ENCODE measurements at regions not wholly inside any gene's neighbourhood (a gene's known extent, or its start where the extent isn't known, plus 50 kb on each side); places are given as distances from the start of the nearest gene placed in this dataset.

DNA sequence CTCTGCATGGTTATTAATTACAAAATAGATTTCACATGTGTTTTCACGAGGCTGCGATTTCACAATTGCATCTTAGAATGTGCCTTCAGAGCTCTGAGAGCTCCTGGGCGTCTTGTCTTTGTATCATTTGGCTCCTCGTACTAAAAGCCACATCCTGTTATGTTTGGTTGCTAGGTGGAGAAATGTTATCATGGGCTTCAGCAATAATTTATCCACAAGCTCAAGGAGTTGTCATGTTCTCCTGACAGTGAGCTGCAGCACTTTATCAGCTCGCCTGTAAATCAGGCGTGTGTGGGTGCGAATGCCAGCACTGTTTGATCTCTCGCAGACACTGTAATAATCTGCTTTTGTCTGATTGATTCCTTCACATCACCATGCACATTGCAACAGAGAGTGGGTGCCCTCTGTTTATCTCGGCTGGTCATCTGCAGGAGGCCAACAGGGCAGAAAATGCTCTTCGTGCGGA, 218.6 kb upstream of the ZFP64 start:
- no TSS peak for BruUV-seq (replicated peaks)
- Histone ChIP-seq H3K4me1 (no peaks in the 10 kb centered on the region), H3K27me3 (replicated peaks; ENCODE audit: control insufficient read depth, insufficient read depth, low read length) (no peaks in the 10 kb centered on the region), H3K9me3 (peaks cover 7% of the 10 kb centered on the region; the same call in 1 of the 2 replicates), H3K4me3 (ENCODE audit: low read depth, low read length) (no peak overlapping the region), H3K36me3 (ENCODE audit: control insufficient read depth, insufficient read depth, low read length) (no peaks in the 10 kb centered on the region)
- Mint-ChIP-seq H3K27ac (ENCODE audit: unreplicated experiment) (no peak overlapping the region), H3K4me1 (ENCODE audit: low read depth, unreplicated experiment) (no peaks in the 10 kb centered on the region), H3K27me3 (ENCODE audit: insufficient read depth, unreplicated experiment) (peaks cover 11% of the 10 kb centered on the region), H3K9me3 (ENCODE audit: unreplicated experiment) (peaks cover 12% of the 10 kb centered on the region), H3K4me3 (ENCODE audit: unreplicated experiment) (no peak overlapping the region), H3K36me3 (ENCODE audit: insufficient read depth, unreplicated experiment) (no peaks in the 10 kb centered on the region)
- DNase-seq = no peak
- TF ChIP-seq, protein P1, sequence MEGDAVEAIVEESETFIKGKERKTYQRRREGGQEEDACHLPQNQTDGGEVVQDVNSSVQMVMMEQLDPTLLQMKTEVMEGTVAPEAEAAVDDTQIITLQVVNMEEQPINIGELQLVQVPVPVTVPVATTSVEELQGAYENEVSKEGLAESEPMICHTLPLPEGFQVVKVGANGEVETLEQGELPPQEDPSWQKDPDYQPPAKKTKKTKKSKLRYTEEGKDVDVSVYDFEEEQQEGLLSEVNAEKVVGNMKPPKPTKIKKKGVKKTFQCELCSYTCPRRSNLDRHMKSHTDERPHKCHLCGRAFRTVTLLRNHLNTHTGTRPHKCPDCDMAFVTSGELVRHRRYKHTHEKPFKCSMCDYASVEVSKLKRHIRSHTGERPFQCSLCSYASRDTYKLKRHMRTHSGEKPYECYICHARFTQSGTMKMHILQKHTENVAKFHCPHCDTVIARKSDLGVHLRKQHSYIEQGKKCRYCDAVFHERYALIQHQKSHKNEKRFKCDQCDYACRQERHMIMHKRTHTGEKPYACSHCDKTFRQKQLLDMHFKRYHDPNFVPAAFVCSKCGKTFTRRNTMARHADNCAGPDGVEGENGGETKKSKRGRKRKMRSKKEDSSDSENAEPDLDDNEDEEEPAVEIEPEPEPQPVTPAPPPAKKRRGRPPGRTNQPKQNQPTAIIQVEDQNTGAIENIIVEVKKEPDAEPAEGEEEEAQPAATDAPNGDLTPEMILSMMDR (IDR thresholded peaks at IDR 0.05; ENCODE audit: insufficient read depth in 1 of 2, low read depth in 1 of 2, low read length in 1 of 2, severe bottlenecking in 1 of 2, unreplicated experiment in 1 of 2) = no peak
- CTCF ChIA-PET = interaction anchor here (2.0 kb wide), 1 partner anchor 97 kb away, joined by 9 read pairs; no protein-coding TSS in a partner anchor
- intact Hi-C loops (cut with micrococcal nuclease; ENCODE audit: unreplicated experiment) = no loop called here
- POLR2A ChIA-PET = no interaction called here

DNA sequence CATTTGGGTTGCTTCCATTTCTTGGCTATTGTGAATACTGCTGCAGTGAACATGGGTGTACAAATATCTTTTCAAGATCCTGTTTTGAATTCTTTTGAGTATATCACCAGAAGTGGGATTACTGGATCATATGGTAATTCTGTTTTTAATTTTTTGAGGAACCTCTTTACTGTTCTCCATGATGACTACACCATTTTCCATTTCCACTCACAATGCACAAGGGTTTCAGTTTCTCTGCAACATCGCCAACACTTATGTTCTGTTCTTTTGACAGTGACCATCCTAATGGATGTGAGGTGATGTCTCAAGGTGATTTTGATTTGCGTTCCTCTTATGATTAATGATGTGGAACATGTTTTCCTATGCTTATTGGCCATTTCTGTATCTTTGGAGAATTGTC, 214.4 kb upstream of the ZFP64 start:
- Mint-ChIP-seq H3K36me3 (ENCODE audit: insufficient read depth, unreplicated experiment) (no peaks in the 10 kb centered on the region), H3K27me3 (ENCODE audit: insufficient read depth, unreplicated experiment) (peaks cover 14% of the 10 kb centered on the region), H3K27ac (ENCODE audit: unreplicated experiment) (no peak overlapping the region), H3K4me1 (ENCODE audit: low read depth, unreplicated experiment) (no peaks in the 10 kb centered on the region), H3K9me3 (ENCODE audit: unreplicated experiment) (no peaks in the 10 kb centered on the region), H3K4me3 (ENCODE audit: unreplicated experiment) (no peak overlapping the region)
- H3K27me3 ChIP-seq (replicated peaks; ENCODE audit: control insufficient read depth, insufficient read depth, low read length) = no peaks in the 10 kb centered on the region
- intact Hi-C loops (cut with micrococcal nuclease; ENCODE audit: unreplicated experiment) = no loop called here
- TF ChIP-seq, protein P1 (IDR thresholded peaks at IDR 0.05; ENCODE audit: insufficient read depth in 1 of 2, low read depth in 1 of 2, low read length in 1 of 2, severe bottlenecking in 1 of 2, unreplicated experiment in 1 of 2) = no peak
- DNase-seq = no peak
- ChIA-PET CTCF (no interaction called here), POLR2A (no interaction called here)
- BruUV-seq (replicated peaks) = no TSS peak
- H3K4me1 ChIP-seq = no peaks in the 10 kb centered on the region
- H3K9me3 ChIP-seq = no peaks in the 10 kb centered on the region
- no peak overlapping the region for H3K4me3 ChIP-seq (ENCODE audit: low read depth, low read length)
- no peaks in the 10 kb centered on the region for H3K36me3 ChIP-seq (ENCODE audit: control insufficient read depth, insufficient read depth, low read length)

DNA sequence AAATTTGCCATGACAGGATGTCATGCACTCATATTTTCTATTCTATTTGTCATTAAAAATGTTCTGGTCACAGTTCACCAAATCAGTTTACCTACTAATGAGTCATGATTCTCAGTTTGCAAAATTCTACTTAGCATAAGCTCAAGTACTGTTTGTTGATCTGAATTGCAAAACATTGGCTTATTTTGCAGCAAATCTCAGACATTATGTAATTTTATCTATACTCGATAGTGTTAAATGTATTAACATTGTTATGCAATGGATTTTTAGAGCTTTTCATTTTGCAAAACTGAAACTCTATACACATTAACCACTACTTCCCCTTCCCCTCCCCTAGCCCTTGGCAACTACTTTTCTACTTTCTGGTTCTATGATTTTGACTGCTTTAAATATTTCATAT, 213.8 kb upstream of the ZFP64 start:
- ChIA-PET CTCF (no interaction called here), POLR2A (no interaction called here)
- no peaks in the 10 kb centered on the region for H3K4me1 Mint-ChIP-seq (ENCODE audit: low read depth, unreplicated experiment)
- TF ChIP-seq, protein P1 (IDR thresholded peaks at IDR 0.05; ENCODE audit: insufficient read depth in 1 of 2, low read depth in 1 of 2, low read length in 1 of 2, severe bottlenecking in 1 of 2, unreplicated experiment in 1 of 2) = no peak
- no peaks in the 10 kb centered on the region for H3K4me1 ChIP-seq
- intact Hi-C loops (cut with micrococcal nuclease; ENCODE audit: unreplicated experiment) = no loop called here
- no peak overlapping the region for H3K4me3 Mint-ChIP-seq (ENCODE audit: unreplicated experiment)
- H3K36me3 Mint-ChIP-seq (ENCODE audit: insufficient read depth, unreplicated experiment) = no peaks in the 10 kb centered on the region
- H3K27ac Mint-ChIP-seq (ENCODE audit: unreplicated experiment) = no peak overlapping the region
- no peak for DNase-seq
- H3K27me3 Mint-ChIP-seq (ENCODE audit: insufficient read depth, unreplicated experiment) = peaks cover 13% of the 10 kb centered on the region
- no peak overlapping the region for H3K4me3 ChIP-seq (ENCODE audit: low read depth, low read length)
- BruUV-seq (replicated peaks) = no TSS peak
- no peaks in the 10 kb centered on the region for H3K36me3 ChIP-seq (ENCODE audit: control insufficient read depth, insufficient read depth, low read length)
- H3K9me3 ChIP-seq = no peaks in the 10 kb centered on the region
- no peaks in the 10 kb centered on the region for H3K9me3 Mint-ChIP-seq (ENCODE audit: unreplicated experiment)
- no peaks in the 10 kb centered on the region for H3K27me3 ChIP-seq (replicated peaks; ENCODE audit: control insufficient read depth, insufficient read depth, low read length)
